GM19397 (cell line): ENCODE measurements at regions not wholly inside any gene's neighbourhood (a gene's known extent, or its start where the extent isn't known, plus 50 kb on each side); places are given as distances from the start of the nearest gene placed in this dataset.
"Not testable (repeated sequence)": the region's sequence is repeated elsewhere in the genome, so short reads cannot be mapped to it uniquely, and the experiment has no call there.

Experiments
- ATAC-seq: cut with Tn5 transposase; IDR thresholded peaks from one replicate; pipeline ENCODE4 v1.9.1; 2021; ENCODE audit warnings: mild to moderate bottlenecking, moderate library complexity; ENCODE audit not compliant: unreplicated experiment

DNA sequence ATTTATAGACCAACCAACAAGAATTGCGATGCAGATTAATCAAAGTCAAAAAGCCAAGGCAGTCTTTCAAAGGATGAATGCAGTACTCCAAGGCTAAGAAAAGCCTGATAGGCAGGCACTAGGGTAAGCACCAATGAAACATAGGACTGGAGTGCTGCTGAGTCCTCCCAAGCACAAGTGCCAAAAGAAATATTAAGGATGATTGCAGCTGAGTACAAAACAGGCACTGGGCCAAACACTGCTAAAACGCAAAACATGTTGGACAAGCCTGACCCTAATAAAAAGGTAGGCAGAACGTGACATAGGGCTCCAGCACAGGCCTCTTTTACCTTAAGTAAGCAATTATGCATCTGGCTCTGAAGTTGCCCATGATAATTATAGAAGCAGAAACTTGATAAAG, 160.1 kb upstream of the LRP1B start:
- ATAC-seq = no peak

DNA sequence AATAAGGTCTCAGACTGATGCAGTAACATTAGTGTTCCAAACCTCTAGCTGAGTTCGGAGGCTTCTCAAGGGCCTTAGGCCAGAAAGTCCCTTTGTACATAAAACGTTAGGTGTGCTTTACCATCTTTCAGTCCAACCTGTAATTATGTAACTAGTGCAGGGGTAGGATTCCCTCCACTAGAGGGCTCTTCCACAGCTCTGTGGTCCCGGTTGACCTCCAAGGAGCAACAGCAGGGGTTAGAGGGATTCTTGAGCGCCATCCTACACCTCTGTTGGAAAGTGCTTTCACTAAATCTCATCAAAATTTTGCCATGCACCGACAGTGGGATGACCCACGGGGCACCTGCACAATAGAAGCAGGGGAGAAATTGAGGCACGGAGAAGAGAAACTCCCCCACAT, 155.8 kb upstream of the LRP1B start:
- peak; percentile 77 for ATAC-seq

DNA sequence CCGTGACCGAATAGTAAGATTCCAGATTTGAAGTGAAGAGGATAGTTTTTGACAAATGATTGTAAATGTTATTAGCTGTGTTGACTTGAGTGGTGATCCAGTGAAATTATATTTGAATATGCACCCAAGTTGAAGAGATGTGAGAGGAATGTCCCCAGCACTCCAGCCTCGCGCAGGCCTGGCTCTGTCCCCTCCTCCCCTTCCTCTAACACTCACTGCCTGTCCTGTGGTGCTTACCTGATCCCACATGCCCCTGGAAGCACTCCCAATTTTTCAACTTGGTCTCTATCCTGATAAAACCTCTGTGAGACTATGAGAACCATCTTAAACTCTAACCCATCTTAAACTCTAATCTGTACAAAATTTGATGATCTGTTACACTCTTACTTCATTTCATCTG, 154.7 kb upstream of the LRP1B start:
- no peak for ATAC-seq

DNA sequence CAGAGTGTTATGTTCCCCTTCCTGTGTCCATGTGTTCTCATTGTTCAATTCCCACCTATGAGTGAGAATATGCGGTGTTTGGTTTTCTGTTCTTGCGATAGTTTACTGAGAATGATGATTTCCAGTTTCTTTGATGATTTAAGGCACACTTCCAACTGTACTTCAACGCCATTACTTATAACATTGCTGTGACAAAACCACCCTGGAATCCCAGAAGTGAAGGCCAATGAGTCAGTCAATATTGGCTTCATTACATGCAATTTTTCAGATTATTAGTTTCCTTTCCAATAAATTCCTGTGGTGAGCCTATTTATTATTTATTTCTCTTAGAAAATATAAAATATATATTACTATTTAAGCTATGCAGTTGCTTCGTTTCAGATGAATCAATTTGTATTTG, 153.5 kb upstream of the LRP1B start:
- not testable (repeated sequence) for ATAC-seq

DNA sequence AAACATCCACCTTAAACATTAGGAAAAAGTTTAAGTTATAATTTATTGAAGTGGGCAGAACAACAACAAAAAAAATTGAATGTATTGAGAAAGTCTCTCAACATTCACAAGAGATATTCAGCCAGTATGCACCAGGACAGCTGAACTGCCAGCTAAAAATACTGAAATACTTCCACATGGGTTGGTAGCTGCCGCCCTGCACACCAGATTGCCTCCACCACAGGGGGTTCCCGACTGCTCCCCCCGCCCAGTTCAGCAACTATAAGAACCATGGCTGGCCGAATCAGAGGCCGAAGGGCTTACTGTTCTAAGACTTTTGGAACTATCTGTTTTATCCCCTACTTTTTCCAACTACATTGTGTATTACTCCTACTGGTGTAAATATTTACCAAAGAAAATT, 150.0 kb upstream of the LRP1B start:
- no peak for ATAC-seq

DNA sequence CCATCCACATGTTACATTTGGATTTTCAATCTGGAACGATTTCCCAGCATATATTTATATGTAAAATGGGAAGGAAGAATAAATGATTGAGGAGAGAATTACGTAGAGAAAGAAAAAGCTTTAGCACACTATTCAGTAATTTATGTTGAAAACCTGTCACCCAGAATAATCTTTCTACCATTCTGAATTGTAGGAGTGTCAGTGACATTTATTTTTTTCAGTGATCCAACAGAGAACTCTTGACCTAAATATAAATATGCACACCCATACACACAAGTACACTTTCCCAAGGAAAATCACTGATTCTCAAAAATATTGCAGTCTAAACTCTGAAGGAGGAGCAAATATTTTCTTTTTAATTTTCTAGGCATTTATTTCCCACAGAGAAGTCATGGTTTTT, 140.2 kb upstream of the LRP1B start:
- ATAC-seq = no peak

DNA sequence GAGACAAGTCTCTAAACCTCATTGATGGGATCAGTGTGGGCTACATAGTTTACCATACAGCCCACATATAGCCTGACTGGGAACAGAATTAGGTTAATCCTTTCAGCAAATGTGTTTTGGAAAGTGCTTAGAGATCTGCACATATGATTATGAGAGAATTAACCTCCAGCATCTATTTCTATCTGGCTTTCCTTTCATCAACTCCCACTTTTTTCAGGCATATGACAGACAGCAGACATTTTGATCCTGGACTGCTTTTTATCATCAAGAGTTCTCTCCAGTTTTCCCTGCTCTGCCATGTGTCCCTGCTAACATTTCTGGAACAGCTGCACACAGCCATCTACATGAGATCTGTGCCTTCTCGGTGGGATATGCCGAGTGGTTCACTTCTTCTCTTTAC, 139.5 kb upstream of the LRP1B start:
- no peak for ATAC-seq

DNA sequence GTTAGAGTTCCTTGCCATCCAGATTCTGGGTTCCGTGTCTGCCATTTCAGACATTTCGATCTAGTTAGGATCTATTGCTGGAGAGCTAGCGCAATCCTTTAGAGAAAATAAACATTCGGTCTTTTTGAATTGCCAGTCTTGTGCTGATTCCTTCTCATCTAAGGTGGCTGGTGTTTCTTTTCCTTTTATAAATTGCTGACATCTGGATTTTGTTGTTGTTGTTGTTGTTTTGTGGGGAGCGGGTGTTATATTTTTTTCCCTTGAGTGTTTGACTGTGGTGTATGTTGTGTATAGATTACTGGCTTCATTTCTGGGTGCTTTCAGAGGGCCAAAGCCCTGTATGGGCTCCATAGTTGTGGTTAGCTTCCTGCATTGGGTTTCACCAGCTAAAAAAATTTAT, 128.5 kb upstream of the LRP1B start:
- ATAC-seq = no peak

DNA sequence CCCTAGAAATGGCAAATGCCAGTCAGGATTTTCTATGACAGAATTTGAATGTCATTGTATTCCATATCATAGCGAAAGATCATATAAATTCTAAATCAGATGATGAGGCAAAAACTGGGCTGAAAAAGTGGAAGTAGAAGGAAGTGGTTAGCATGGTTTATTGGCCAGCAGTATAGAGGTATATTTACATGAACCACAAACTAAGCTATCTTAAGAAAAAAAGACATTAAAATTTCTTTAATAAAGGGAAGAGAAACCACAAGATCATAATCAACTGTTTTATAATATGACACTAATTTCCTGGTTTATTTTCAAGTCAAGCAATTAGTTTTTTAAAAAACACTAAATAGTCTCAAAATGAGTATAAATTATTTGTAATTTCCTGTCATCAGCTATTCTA, 123.2 kb upstream of the LRP1B start:
- ATAC-seq = no peak

DNA sequence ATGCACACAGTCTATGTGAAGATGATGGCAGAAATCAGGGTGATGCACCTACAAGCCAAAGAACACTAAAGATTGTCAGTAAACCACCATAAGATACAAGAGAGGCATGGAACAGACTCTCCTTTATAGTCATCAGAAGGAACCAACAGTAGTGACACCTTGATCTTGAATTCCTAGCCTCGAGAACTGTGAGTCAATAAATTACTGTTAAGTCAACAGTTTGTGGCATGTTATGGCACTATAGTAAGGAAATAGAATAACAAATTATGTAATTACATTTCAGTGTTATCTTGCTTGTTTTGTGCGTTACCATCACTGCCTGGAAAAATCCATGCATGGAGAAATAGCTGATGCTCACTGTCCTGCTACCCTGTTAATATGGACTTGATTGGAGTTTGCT, 110.2 kb upstream of the LRP1B start:
- ATAC-seq = no peak

DNA sequence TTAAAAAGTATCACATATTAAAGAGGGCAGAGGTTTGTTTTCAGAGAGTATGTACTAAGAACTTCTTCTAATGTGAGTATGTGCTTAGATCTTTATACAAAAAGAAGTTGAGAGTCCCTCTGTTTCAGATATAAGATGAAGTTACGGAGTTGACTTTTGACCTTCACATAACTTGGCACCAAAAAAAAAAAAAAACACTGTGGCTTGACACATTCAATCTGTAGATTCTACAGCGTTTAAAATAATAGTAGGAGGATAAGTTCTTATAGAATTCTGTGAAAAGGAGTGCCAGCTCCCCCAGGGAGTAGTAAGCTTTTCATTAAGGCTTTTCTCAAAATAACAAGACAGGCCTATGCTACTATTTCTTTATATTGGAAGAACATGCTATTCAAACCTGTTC, 105.4 kb upstream of the LRP1B start:
- ATAC-seq = no peak

DNA sequence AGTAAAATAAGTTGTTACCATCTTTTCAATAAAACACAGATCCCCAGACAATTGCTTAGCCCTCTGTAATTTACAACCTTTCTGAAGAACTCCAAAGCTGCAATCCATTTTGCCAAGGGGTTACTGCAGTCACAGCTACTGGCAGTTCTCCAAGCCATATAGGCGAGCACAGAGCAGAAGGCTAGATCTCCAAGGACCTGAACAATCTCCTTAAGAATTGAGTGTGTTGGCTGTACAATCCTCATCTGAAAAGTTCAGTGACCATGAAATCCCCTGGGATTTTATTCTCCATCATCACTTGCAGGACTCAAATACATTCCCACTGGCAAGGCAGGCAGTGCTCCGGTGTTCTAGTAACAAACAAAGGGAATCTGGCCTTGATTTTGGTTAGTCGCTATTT, 103.9 kb upstream of the LRP1B start:
- ATAC-seq = no peak

DNA sequence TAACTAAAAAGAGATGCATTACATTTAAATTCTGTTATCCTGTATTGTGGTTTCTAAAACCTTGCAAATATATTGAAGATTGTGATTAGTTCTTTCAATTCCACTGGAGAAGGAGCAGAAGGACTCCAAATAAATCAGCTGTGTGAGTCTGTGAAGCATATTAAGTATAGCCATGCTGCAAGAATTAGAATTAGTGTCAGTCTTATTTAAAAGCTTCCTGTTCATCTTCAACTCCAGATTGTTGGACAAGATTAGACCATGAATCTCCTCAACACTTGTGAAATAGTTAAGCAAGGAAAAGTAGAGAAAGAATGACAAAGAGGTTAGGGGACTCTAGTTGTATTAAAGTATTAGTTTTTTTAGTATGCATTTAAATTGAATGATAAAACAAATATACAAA, 92.5 kb upstream of the LRP1B start:
- no peak for ATAC-seq

DNA sequence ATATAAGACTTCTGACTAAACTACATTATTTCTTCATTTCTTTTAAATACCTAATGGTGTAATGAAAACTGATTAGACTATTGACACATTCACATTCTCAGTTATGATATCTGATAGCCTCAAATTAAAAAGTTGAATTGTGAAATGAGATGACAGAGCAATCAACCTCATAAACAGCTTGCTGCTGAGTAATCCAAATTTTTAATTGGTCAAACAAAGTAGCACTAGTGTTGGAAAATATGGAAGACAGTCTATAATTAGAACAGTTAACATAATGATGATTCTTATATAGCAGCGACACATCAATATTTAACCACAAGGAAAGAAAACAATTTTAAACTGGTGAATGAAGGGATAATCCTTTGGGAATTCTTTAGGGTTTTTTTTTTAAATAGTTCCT, 91.9 kb upstream of the LRP1B start:
- no peak for ATAC-seq

DNA sequence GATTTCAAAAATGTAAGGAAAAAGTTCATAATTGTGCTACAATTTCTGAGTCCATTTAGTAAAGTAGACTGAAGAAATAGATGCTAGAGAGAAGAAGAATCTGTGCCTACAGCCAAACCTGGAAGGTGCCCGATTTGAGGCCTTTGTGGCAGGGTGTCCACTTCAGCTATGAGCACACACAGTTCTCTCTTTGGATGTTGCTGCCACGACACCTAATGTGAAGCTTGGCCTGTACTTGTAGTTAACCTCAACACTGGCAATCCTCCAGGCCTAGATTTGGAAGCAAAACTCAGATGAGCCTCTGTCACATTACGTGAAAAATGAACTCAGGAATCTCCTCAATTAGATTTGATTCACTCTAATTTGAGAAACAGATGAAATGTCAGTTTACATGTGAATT, 90.1 kb upstream of the LRP1B start:
- no peak for ATAC-seq

DNA sequence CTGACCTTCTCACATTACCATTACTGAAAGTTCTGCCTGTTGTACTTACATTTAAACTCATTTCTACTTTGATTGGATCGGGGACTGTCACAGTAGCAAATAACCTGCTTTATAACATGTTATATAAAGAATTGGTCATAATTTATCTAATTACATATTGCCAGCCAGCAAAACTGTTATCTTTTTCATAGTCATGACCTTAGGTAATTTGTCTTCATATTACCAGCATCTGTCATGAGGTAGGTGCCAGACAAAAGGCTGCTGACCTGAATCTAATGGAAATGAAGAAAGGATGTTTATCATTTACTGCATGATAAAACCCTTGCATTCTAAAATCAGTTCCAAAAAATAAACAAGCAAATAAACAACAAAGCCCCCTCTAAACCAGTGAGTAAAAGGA, 89.4 kb upstream of the LRP1B start:
- ATAC-seq = no peak

DNA sequence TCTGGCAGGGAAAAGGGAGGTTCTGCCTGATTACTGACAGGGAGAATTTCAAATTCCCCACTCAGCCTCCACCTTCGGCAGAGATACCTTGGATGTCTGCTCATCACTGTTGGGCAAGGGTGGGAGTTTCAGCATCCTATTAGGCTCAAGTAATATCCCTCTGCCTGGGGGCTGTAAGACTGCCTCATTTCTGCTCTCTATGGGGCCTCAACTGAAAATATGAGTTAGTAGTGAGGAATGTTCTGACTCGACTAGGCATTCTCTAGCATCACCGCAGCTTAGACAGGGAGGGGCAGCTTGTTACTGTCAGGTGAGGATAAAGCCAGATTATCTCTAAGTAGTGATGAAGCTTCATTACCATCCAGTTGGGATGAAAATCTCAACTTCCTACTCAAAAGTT, 87.7 kb upstream of the LRP1B start:
- no peak for ATAC-seq

DNA sequence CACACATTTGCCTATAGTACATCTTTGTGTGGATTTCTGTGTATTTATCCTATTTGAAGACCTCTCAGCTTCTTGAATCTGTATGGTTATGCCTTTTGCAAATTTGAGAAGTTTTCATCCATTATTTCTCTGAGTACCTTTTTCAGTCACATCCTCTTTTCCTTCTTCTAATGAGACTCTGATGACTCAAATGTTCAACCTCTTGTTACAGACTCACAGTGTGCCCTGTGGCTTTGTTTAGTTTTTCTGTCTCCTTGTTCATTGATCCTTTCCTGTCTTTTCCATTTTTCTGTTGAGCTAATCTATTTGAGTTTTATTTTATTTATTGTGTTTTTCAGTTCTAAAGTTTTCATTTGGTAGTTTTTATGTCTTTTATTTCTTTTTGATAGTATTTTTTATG, 87.0 kb upstream of the LRP1B start:
- ATAC-seq = no peak

DNA sequence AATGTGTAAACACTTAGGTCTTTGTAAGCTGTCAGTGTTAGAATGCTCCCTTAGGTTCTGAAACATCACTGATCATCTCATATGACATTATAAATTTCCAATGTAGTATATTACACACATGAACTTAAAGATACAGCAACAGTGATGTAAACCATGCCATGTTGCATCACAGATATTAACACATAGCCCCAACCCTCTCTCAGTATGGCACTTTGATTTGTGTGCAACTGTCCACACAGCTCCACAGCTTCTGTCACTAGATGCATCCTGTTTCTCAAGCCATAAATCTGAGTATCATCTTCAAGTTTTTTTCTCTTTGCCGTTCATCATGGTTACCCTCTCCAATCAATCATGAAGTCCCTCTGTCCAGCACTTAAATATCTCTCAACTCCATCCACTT, 69.2 kb upstream of the LRP1B start:
- no peak for ATAC-seq

DNA sequence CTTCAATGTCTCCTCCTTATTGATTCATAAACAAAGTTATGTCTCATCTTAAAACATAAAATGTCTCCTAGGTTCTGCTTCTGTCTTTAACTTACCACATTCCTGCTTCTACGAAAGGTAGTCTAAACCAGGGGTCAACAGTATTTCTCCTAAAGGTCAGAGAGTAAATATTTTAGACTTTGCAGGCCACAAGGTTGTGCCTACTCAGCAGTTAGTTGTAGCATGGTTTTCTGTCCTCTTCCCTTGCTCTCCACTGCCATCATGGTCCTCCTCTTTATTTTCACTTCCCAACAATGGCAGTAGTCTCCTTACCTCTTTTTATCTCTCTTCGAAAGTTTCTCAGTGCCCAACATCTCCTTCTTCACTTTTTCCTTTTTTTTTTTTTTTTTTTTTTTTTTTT, 68.3 kb upstream of the LRP1B start:
- ATAC-seq = no peak

DNA sequence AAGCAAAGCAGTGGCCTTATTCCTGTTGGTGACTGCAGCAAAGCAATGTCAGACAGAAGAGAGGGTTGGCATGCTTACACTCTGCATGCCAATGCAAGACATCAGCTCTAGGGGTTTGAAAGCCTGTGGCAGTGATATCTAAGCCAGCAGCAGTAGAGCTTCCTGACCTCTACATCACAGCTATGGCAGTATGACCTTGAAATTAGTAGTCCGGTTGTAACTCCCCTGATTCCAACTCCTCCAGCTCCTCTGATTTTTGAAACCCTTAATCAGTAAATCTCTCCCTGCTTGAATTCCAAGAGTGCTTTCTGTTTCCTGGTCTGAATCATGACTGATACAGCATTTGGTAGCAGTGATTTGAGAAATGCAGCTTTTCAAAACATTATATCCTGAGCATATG, 60.0 kb upstream of the LRP1B start:
- no peak for ATAC-seq

DNA sequence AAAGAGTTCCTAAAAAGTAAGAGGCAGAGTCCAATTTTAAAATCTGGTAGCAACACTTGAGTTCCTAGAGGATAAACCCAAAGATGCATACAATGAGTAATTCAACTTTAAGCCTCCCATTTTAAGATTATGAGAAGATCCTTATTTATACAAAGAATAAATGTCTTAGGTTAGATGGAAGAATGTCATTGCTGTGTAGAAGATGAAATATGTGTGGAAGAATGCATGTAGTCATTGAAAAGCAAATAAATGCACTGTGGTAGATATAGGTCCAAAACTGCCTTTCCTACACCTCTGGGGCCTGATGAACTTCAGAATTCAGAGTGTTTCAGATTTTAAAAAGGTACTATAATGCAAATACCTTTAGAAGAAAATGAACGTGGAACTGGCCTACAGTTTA, 58.7 kb upstream of the LRP1B start:
- no peak for ATAC-seq

DNA sequence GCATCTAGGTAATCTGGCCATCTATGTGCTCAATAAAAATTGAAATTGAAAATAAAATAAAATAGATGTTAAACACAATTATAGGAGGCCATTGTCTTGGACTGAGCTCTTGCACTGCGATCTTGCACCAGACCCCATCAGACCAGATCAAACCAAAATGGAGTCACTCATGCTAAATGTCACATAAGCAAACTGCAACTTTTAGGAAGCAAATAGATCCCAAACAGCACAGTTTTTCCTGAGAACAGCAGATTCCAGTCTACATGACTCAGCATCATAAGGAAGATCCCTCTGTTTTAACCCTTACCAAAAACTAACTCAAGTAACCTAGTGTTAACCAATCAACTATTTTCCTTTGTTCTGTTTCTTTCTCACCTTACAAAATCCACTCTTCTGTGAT, 57.7 kb upstream of the LRP1B start:
- no peak for ATAC-seq

DNA sequence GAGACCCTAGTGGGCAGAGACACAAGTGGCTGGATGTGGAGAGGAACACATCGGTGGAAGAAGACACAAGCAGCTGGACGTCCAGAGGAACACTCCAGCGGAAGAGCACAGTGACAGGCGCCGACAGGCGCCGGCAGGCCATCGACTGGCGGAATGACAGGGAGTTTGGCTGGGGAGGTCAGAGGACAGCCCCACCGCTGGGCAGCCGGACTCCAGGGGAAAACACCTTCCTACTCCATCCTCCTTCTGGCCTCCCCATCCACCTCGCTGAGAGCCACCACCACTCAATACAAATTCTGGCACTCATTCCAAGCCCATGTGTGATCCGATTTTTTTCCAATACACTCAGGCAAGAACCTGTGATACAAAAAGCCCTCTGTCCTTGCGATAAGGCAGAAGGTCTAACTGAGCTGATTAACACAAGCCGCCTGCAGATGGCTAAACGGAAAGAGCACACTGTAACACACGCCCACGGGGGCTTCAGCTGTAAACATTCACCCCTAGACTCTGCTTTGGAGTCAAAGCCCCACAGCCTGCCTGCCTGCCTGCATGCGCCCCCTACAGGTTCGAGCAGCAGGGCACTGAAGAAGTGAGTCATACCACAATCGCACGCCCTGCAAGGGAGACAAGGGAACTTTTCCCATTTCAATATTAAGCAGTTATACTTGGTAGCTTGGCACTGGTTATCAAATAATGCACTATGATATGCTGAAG, 50.2 kb upstream of the LRP1B start:
- no peak for ATAC-seq
